H7 (cell line): ENCODE measurements at regions not wholly inside any gene's neighbourhood (a gene's known extent, or its start where the extent isn't known, plus 50 kb on each side); places are given as distances from the start of the nearest gene placed in this dataset.

Experiments
- DNase-seq: peaks from one replicate; pipeline ENCODE4 v3.0.0; 2012
- H3K27me3 ChIP-seq: 2 replicates; pipeline ENCODE4 v1.6.0; 2011; ENCODE audit warnings: mild to moderate bottlenecking, low read length; ENCODE audit not compliant: control insufficient read depth, insufficient read depth
- H3K36me3 ChIP-seq: replicated peaks from 2 replicates; pipeline ENCODE4 v1.5.1; 2011; ENCODE audit warnings: low read length; ENCODE audit not compliant: control insufficient read depth, insufficient read depth
- H3K4me3 ChIP-seq: 2 replicates; pipeline ENCODE4 v1.5.1; 2011; ENCODE audit warnings: low read depth, mild to moderate bottlenecking, control low read depth, low read length, moderate library complexity; ENCODE audit not compliant: insufficient read depth

GRCh38 chr17:15092261-15092660 is 172.9 kb downstream of the PMP22 start:
- H3K36me3 ChIP-seq, result no peaks in the 10 kb centered on the region
- DNase-seq, result no peak
- H3K4me3 ChIP-seq, result no peak overlapping the region
- H3K27me3 ChIP-seq, result no peaks in the 10 kb centered on the region

- Histone ChIP-seq H3K36me3 (no peaks in the 10 kb centered on the region), H3K4me3 (no peak overlapping the region), H3K27me3 (no peaks in the 10 kb centered on the region)
- DNase-seq, result no peak
Observed at GRCh38 chr17:15091825-15092224, 173.3 kb downstream of the PMP22 start.

- no peak for DNase-seq
- H3K27me3 ChIP-seq, result no peaks in the 10 kb centered on the region
Observed at GRCh38 chr17:15090533-15090932, 174.6 kb downstream of the PMP22 start.

GRCh38 chr17:15087946-15088345 is 177.2 kb downstream of the PMP22 start:
- no peaks in the 10 kb centered on the region for H3K27me3 ChIP-seq
- no peaks in the 10 kb centered on the region for H3K36me3 ChIP-seq
- no peak for DNase-seq
- H3K4me3 ChIP-seq, result no peak overlapping the region

More at GRCh38 chr17:15090533-15090932, 174.6 kb downstream of the PMP22 start:
- H3K36me3 ChIP-seq, result no peaks in the 10 kb centered on the region
- H3K4me3 ChIP-seq, result no peak overlapping the region

GRCh38 chr17:15086776-15087295 is 178.3 kb downstream of the PMP22 start:
- H3K36me3 ChIP-seq, result no peaks in the 10 kb centered on the region
- no peaks in the 10 kb centered on the region for H3K27me3 ChIP-seq
- DNase-seq, result no peak
- H3K4me3 ChIP-seq, result no peak overlapping the region

GRCh38 chr17:15085890-15086677 is 179.0 kb downstream of the PMP22 start:
- Histone ChIP-seq H3K4me3 (no peak overlapping the region), H3K27me3 (no peaks in the 10 kb centered on the region), H3K36me3 (no peaks in the 10 kb centered on the region)
- no peak for DNase-seq

- DNase-seq, result no peak
- H3K27me3 ChIP-seq, result no peaks in the 10 kb centered on the region
- H3K36me3 ChIP-seq, result no peaks in the 10 kb centered on the region
- no peak overlapping the region for H3K4me3 ChIP-seq
Observed at GRCh38 chr17:15083225-15083624, 181.9 kb downstream of the PMP22 start.

- Histone ChIP-seq H3K4me3 (no peak overlapping the region), H3K36me3 (no peaks in the 10 kb centered on the region), H3K27me3 (no peaks in the 10 kb centered on the region)
- no peak for DNase-seq
Observed at GRCh38 chr17:15081008-15081407, 184.1 kb downstream of the PMP22 start.

- Histone ChIP-seq H3K27me3 (no peaks in the 10 kb centered on the region), H3K36me3 (no peaks in the 10 kb centered on the region), H3K4me3 (no peak overlapping the region)
- no peak for DNase-seq
Observed at GRCh38 chr17:15078570-15078969, 186.6 kb downstream of the PMP22 start.

- DNase-seq, result no peak
- no peak overlapping the region for H3K4me3 ChIP-seq
Observed at GRCh38 chr17:15076991-15077663, 188.0 kb downstream of the PMP22 start.

GRCh38 chr17:15051933-15052332 is 213.2 kb downstream of the PMP22 start:
- no peaks in the 10 kb centered on the region for H3K36me3 ChIP-seq
- no peak overlapping the region for H3K4me3 ChIP-seq
- no peaks in the 10 kb centered on the region for H3K27me3 ChIP-seq
- DNase-seq, result no peak

More at GRCh38 chr17:15076991-15077663, 188.0 kb downstream of the PMP22 start:
- Histone ChIP-seq H3K36me3 (no peaks in the 10 kb centered on the region), H3K27me3 (no peaks in the 10 kb centered on the region)

GRCh38 chr17:15049795-15050160 is 215.3 kb downstream of the PMP22 start:
- H3K4me3 ChIP-seq, result no peak overlapping the region

GRCh38 chr17:15048933-15049794 is 216.0 kb downstream of the PMP22 start:
- Histone ChIP-seq H3K4me3 (no peak overlapping the region), H3K36me3 (no peaks in the 10 kb centered on the region), H3K27me3 (no peaks in the 10 kb centered on the region)
- DNase-seq, result peak; percentile 41

More at GRCh38 chr17:15049795-15050160, 215.3 kb downstream of the PMP22 start:
- Histone ChIP-seq H3K36me3 (no peaks in the 10 kb centered on the region), H3K27me3 (no peaks in the 10 kb centered on the region)
- no peak for DNase-seq

- H3K36me3 ChIP-seq, result no peaks in the 10 kb centered on the region
- DNase-seq, result peak; percentile 62
- no peak overlapping the region for H3K4me3 ChIP-seq
- H3K27me3 ChIP-seq, result no peaks in the 10 kb centered on the region
Observed at GRCh38 chr17:15048381-15048780, 216.7 kb downstream of the PMP22 start.
